ENCODE measurements at regions not wholly inside any gene's neighbourhood (a gene's known extent, or its start where the extent isn't known, plus 50 kb on each side); places are given as distances from the start of the nearest gene placed in this dataset.

DNA sequence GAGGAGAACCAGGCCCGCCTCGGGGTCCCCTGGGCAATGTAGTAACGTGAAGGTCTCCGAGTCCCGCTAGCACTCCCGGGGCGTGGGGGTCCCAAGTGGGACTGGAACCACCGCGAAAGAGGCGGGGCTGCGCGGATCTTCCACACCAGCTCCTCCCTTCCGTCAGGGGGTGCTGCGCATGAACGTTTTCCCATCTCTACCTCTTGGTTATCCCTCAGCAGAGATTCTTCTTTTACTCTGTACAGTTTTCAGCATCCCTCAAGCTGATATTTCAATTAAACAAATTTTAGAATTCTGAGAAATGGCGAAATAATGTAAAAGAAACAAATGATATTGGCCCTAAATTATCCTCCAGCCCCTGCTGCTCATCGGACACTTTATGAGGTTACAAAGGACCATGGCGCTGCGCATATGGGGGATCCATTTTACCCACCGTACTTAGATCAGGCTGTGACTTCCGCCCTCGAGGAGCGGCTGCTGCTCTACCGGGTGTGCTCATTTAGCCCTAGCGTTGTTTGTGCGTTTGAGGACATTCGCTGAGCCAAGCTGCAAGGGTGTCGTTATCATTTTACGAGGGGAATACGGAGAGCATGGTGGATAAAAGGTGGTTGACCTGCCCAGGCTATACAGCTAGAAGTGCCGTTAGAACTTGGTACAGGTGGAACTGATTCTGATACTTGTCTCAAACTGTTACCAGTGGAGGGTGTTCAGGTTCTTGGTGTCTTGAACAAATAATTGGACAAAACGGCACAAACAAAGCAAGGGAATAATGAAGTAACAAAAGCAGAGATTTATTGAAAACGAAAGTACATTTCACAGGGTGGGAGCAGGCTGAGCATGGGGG lies 75.2 kb upstream of the CHD6 start (continued):
- TF ChIP-seq SIN3A (IDR thresholded peaks at IDR 0.05; ENCODE audit: borderline replicate concordance, low read depth, low read length): 0 out of 2 replicates have a peak, but pooled peaks have one; percentile 46
- TF ChIP-seq ZHX2 (IDR thresholded peaks at IDR 0.05; ENCODE audit: low read depth): 0 out of 2 replicates have a peak, but pooled peaks have one; percentile 54
- TF ChIP-seq ZHX2 (CRISPR knock-in tag; IDR thresholded peaks at IDR 0.05; ENCODE audit: borderline replicate concordance): peak; percentile 78; the same call in 1 of the 2 replicates
- TF ChIP-seq, protein P1, sequence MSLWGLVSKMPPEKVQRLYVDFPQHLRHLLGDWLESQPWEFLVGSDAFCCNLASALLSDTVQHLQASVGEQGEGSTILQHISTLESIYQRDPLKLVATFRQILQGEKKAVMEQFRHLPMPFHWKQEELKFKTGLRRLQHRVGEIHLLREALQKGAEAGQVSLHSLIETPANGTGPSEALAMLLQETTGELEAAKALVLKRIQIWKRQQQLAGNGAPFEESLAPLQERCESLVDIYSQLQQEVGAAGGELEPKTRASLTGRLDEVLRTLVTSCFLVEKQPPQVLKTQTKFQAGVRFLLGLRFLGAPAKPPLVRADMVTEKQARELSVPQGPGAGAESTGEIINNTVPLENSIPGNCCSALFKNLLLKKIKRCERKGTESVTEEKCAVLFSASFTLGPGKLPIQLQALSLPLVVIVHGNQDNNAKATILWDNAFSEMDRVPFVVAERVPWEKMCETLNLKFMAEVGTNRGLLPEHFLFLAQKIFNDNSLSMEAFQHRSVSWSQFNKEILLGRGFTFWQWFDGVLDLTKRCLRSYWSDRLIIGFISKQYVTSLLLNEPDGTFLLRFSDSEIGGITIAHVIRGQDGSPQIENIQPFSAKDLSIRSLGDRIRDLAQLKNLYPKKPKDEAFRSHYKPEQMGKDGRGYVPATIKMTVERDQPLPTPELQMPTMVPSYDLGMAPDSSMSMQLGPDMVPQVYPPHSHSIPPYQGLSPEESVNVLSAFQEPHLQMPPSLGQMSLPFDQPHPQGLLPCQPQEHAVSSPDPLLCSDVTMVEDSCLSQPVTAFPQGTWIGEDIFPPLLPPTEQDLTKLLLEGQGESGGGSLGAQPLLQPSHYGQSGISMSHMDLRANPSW (CRISPR knock-in tag; IDR thresholded peaks at IDR 0.05; ENCODE audit: borderline replicate concordance): peak; percentile 99; the same call in 1 of the 2 replicates
- TF ChIP-seq NKX3-1 (CRISPR knock-in tag; IDR thresholded peaks at IDR 0.05): peak; percentile 57; the same call in 1 of the 2 replicates
- TF ChIP-seq, protein P2, sequence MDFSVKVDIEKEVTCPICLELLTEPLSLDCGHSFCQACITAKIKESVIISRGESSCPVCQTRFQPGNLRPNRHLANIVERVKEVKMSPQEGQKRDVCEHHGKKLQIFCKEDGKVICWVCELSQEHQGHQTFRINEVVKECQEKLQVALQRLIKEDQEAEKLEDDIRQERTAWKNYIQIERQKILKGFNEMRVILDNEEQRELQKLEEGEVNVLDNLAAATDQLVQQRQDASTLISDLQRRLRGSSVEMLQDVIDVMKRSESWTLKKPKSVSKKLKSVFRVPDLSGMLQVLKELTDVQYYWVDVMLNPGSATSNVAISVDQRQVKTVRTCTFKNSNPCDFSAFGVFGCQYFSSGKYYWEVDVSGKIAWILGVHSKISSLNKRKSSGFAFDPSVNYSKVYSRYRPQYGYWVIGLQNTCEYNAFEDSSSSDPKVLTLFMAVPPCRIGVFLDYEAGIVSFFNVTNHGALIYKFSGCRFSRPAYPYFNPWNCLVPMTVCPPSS (IDR thresholded peaks at IDR 0.05): no peak
- TF ChIP-seq HNRNPUL1 (IDR thresholded peaks at IDR 0.05; ENCODE audit: low read depth, low read length): no peak
- peak; percentile 67 for TF ChIP-seq ETV5 (CRISPR knock-in tag; IDR thresholded peaks at IDR 0.05; ENCODE audit: borderline replicate concordance)
- TF ChIP-seq NFATC3 (CRISPR knock-in tag; IDR thresholded peaks at IDR 0.05): no peak
- TF ChIP-seq PRMT3 (CRISPR knock-in tag; IDR thresholded peaks at IDR 0.05; ENCODE audit: borderline replicate concordance, low read depth): no peak
- peak; percentile 51; the same call in 1 of the 2 replicates for TF ChIP-seq MBD4 (IDR thresholded peaks at IDR 0.05; ENCODE audit: borderline replicate concordance, low read length)
- peak; percentile 99 for TF ChIP-seq KAT8 (CRISPR knock-in tag; IDR thresholded peaks at IDR 0.05)
- peak; percentile 54; the same call in 1 of the 2 replicates for TF ChIP-seq ZC3H4 (CRISPR knock-in tag; IDR thresholded peaks at IDR 0.05; ENCODE audit: borderline replicate concordance)
- TF ChIP-seq MXD4 (CRISPR knock-in tag; IDR thresholded peaks at IDR 0.05): peak; percentile 85; the same call in 1 of the 2 replicates
- TF ChIP-seq ZFP62 (CRISPR knock-in tag; IDR thresholded peaks at IDR 0.05): no peak
- no peak for TF ChIP-seq POLR2AphosphoS2 (IDR thresholded peaks at IDR 0.05; ENCODE audit: low read depth, low read length)
- TF ChIP-seq ZNF629 (CRISPR knock-in tag; conservative IDR thresholded peaks at IDR 0.05): peak; percentile 52
- TF ChIP-seq ATRX (CRISPR knock-in tag; IDR thresholded peaks at IDR 0.05; ENCODE audit: borderline replicate concordance): no peak
